ENCODE measurements at regions not wholly inside any gene's neighbourhood (a gene's known extent, or its start where the extent isn't known, plus 50 kb on each side); places are given as distances from the start of the nearest gene placed in this dataset.
"Not testable (repeated sequence)": the region's sequence is repeated elsewhere in the genome, so short reads cannot be mapped to it uniquely, and the experiment has no call there.

DNA sequence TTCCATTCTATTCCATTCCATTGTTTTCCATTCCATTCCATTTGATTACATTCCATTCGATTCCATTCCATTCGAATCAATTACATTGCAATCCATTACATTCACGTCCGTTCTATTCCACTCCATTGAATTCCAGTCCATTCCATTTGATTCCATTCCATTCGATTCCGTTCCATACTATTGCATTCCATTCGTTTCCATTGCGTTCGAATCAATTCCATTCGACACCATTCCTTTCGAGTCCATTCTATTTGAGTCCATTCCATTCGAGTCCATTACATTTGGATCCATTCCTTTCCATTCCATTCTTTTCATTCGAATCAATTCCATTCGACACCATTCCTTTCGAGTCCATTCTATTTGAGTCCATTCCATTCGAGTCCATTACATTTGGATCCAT, 1122.9 kb downstream of the RPIA start:
- not testable (repeated sequence) for TF ChIP-seq POLR2A (IDR thresholded peaks at IDR 0.05; ENCODE audit: low read depth, low read length); CTCF (conservative IDR thresholded peaks at IDR 0.05; ENCODE audit: low read depth, low read length); RAD21 (IDR thresholded peaks at IDR 0.05; ENCODE audit: low read length)
- TF ChIP-seq, protein P1, sequence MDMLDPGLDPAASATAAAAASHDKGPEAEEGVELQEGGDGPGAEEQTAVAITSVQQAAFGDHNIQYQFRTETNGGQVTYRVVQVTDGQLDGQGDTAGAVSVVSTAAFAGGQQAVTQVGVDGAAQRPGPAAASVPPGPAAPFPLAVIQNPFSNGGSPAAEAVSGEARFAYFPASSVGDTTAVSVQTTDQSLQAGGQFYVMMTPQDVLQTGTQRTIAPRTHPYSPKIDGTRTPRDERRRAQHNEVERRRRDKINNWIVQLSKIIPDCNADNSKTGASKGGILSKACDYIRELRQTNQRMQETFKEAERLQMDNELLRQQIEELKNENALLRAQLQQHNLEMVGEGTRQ (IDR thresholded peaks at IDR 0.05; ENCODE audit: low read depth, low read length): not testable (repeated sequence)
